ENCODE measurements at regions not wholly inside any gene's neighbourhood (a gene's known extent, or its start where the extent isn't known, plus 50 kb on each side); places are given as distances from the start of the nearest gene placed in this dataset.

GRCh38 chr14:53879747-53880146 lies 76.9 kb downstream of the BMP4 start:
- CTCF ChIA-PET: no interaction called here
- POLR2A ChIA-PET: no interaction called here

GRCh38 chr14:53879022-53879686 lies 77.5 kb downstream of the BMP4 start:
- DNase-seq (ENCODE audit: low read depth, low spot score): no peak
- no peak overlapping the region for H3K4me3 ChIP-seq (ENCODE audit: low read depth, low read length)
- ChIA-PET CTCF (no interaction called here), POLR2A (no interaction called here)
- no peak for TF ChIP-seq CTCF (IDR thresholded peaks at IDR 0.05; ENCODE audit: insufficient read depth, low read length, missing control alignments)

More at GRCh38 chr14:53879747-53880146, 76.9 kb downstream of the BMP4 start:
- no peak overlapping the region for H3K4me3 ChIP-seq (ENCODE audit: low read depth, low read length)
- TF ChIP-seq CTCF (IDR thresholded peaks at IDR 0.05; ENCODE audit: insufficient read depth, low read length, missing control alignments): no peak
- DNase-seq (ENCODE audit: low read depth, low spot score): no peak

- POLR2A ChIA-PET: no interaction called here
- H3K4me3 ChIP-seq (ENCODE audit: low read depth, low read length): no peak overlapping the region
- TF ChIP-seq CTCF (IDR thresholded peaks at IDR 0.05; ENCODE audit: insufficient read depth, low read length, missing control alignments): no peak
- DNase-seq (ENCODE audit: low read depth, low spot score): no peak
- CTCF ChIA-PET: no interaction called here
These were observed 81.2 kb downstream of the BMP4 start for GRCh38 chr14:53875324-53875897.

GRCh38 chr14:53874704-53875103 lies 81.9 kb downstream of the BMP4 start:
- no peak overlapping the region for H3K4me3 ChIP-seq (ENCODE audit: low read depth, low read length)
- no peak for DNase-seq (ENCODE audit: low read depth, low spot score)
- CTCF ChIA-PET: no interaction called here
- no peak for TF ChIP-seq CTCF (IDR thresholded peaks at IDR 0.05; ENCODE audit: insufficient read depth, low read length, missing control alignments)
- POLR2A ChIA-PET: no interaction called here

GRCh38 chr14:53872681-53873089 lies 83.9 kb downstream of the BMP4 start:
- ChIA-PET CTCF (no interaction called here), POLR2A (no interaction called here)
- DNase-seq (ENCODE audit: low read depth, low spot score): no peak
- no peak for TF ChIP-seq CTCF (IDR thresholded peaks at IDR 0.05; ENCODE audit: insufficient read depth, low read length, missing control alignments)
- H3K4me3 ChIP-seq (ENCODE audit: low read depth, low read length): no peak overlapping the region

- POLR2A ChIA-PET: no interaction called here
These were observed 84.7 kb downstream of the BMP4 start for GRCh38 chr14:53871951-53872350.

More at GRCh38 chr14:53871951-53872350, 84.7 kb downstream of the BMP4 start:
- TF ChIP-seq CTCF (IDR thresholded peaks at IDR 0.05; ENCODE audit: insufficient read depth, low read length, missing control alignments): no peak
- DNase-seq (ENCODE audit: low read depth, low spot score): no peak
- H3K4me3 ChIP-seq (ENCODE audit: low read depth, low read length): no peak overlapping the region
- CTCF ChIA-PET: no interaction called here
